ENCODE measurements at regions not wholly inside any gene's neighbourhood (a gene's known extent, or its start where the extent isn't known, plus 50 kb on each side); places are given as distances from the start of the nearest gene placed in this dataset.

DNA sequence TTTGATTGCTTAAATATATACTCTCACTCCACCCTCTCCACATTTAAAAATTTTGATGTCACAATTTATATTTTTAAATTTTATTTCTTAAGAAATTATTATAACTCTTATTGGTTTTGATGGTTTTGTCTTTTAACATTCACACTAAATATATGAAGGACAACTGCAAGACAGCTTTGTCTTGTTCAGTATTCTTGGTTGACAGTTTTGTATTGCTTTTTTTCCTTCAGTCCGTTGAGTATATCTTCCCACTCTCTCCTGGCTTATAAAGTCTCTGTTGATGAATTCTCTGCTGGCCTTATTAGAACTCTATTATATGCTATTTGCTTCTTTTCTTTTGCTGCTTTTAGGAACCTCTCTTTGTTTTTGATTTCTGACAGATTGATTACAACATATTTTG is 392.2 kb downstream of the C6orf118 start:
- DNase-seq (ENCODE audit: low spot score), result no peak

DNA sequence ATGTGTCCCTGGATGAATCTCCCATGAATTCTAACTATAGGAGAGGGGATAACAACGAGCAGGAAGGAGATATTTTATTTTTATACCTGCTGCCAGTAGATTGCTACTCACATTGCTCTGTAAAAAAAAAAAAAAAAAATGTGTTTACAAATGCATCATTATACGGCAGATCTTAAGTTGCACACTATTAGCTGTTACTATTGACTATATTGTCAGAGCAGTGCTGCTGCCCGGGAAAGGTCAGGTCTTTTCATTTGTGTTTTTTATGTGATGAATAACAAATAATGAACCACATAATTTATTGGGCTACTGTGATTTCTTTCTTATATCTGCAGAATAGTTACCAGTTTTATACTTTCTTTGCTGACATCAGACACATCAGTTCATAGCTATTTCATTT is 393.3 kb downstream of the C6orf118 start:
- no peak for DNase-seq (ENCODE audit: low spot score)

DNA sequence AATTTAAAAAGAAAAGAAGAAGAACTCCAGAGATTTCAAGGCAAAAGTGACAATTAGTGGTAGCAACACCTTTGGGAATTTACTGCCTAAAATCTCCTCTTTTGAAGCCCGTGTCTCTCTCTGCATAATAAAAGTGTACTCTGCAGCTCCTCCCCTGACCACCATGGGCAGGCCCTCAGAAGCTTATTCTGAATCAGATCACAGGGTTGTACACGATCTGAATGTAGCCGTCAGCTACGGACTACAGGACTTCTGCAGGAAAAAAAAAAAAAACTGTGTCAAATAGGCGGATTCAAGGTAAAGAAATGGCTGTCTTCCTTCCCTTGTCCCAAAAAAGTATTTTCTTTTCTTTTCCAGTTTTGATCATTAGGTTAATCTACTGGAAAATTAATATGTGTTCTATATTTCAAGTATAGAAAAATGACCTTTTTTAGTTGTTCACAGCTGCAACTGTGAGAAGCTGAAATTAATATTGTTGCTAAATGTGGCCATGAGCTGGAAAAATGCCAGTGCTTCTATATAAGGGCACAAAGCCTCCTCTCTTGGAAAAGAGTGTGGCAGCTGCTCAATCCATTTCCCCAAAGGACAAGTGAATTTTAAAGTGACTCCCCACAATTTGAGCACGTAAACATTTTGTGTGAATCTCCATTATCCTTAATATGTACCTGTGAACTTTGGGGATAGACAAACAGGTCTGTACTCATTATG is 397.4 kb downstream of the C6orf118 start:
- no peak for DNase-seq (ENCODE audit: low spot score)

DNA sequence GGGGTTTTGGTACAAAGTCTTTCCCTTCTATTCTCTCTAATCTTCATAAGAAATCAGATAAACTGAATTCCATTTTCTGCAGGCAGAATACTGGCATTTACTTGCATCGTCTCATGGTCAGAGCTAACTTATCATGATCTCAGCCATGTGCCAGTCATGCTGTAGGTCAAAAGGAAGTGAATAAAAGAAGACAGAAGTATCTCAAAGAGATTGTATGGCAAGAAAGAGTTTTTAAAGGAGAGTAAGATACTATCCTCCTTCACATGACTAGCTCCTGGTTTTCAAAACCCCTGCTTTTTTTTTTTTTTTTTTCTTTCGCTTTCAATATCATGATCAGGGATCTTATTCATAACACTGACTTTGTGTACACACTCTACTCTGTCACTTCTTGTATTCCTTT is 398.3 kb downstream of the C6orf118 start:
- no peak for DNase-seq (ENCODE audit: low spot score)

GRCh38 chr6:164906766-164907165 is 402.6 kb downstream of the C6orf118 start:
- DNase-seq (ENCODE audit: low spot score), result no peak

GRCh38 chr6:164905311-164905710 is 404.1 kb downstream of the C6orf118 start:
- no peak for DNase-seq (ENCODE audit: low spot score)

GRCh38 chr6:164898412-164898811 is 411.0 kb downstream of the C6orf118 start:
- DNase-seq (ENCODE audit: low spot score), result no peak

DNA sequence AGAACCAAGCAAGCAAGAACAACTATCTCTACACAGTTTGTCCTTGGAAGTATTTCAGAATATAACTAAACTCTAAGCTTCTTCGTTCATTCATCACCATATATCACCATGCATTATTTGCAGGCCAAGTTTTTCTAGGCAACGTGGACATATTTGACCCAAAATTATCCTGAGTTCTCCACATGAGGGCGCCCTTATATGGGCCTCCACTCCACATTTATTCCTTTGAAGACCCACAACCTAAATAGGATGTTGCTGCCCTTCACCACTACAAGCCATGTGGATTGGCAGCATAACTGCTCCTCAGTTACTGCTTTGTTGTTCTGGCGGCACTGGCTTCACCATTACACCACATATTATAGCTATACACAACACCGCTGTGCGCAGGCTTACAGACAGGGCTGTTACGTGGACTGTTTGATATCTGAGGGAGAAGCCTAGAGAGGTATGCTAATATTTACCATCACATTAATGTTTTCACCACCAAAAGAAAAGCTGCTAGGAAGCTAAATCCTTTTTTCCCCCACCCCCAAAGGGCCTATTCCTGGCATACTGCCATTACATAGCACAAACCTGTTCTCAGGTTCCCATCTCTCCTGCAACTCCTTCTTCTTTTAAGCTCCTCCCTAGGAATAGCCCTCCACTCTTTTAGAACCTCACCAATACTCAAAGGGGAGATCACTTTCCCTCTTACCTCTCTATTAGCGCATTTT is 411.7 kb downstream of the C6orf118 start:
- no peak for DNase-seq (ENCODE audit: low spot score)

DNA sequence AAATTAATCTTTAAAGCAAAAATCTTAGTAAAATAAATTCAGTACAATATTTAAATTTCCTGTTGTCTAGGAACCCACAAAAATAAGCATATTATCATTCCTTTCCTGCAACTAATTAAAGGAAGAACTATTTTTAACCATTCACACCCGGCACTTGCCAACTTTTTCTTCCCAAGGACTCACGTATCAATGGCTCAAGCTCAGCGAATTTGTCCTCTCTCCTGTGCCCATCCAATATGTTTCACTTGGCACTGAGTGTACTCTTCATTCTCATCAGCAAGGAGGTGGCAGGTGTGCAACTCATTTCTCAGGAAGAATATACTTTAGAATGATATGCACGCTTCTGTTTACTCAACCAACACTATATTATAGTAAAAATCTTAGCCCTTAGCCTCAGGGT is 419.4 kb downstream of the C6orf118 start:
- DNase-seq (ENCODE audit: low spot score), result no peak

DNA sequence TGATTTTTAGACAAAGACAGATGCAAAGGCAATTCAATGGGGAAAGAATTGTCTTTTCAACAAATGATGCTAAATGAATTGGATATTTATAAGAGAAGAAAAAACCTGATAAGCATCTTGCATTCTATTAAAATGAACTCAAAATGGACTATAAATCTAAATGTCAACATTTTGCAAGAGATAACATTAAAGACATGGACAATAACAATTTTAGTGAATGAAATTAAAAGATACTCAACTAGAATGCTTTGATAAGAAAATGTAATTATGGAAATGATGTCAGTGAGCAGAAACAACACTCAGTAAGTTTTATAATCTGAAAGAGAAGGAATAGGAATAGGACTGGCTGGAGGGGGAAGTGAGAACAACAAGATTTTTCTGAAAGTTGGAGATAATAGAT is 421.7 kb downstream of the C6orf118 start:
- no peak for DNase-seq (ENCODE audit: low spot score)

DNA sequence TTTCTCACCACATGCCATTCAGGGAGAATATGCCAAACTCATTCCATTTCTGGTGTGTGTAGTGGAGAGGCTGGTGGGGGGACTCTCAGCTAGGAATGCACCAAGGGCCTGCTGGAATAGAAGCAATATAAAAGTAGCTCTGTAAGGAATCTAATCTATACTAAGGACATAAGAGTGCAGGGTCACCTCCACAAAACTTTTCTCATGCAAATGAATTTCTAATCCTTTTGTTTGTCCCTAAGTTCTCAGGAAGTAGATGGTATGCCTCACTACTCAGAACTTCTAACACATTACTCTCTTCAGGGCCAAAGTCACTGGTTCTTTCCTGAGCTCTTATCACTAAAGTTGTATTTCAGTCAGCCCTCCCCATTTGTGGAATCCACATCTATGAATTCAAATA is 427.2 kb downstream of the C6orf118 start:
- no peak for DNase-seq (ENCODE audit: low spot score)

DNA sequence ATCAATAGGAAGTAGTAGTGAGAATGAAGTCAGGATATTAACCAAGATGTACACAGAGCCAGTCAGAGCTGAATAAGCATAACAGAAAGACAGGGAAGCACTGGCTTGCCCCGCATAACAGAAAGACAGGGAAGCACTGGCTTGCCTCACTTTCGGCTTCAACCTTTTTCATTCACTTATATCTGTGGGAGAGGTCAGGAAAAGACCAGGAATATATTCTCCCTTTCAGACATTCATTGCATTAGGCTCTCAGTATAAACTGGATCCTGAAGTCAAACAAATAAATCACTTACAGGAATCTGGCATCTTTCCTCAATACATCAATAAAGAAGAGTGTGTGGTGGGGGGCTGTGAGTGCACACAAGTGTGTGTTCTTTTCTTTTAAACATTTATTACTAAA is 437.6 kb downstream of the C6orf118 start:
- DNase-seq (ENCODE audit: low spot score), result no peak

GRCh38 chr6:164870164-164870563 is 439.2 kb downstream of the C6orf118 start:
- DNase-seq (ENCODE audit: low spot score), result no peak

DNA sequence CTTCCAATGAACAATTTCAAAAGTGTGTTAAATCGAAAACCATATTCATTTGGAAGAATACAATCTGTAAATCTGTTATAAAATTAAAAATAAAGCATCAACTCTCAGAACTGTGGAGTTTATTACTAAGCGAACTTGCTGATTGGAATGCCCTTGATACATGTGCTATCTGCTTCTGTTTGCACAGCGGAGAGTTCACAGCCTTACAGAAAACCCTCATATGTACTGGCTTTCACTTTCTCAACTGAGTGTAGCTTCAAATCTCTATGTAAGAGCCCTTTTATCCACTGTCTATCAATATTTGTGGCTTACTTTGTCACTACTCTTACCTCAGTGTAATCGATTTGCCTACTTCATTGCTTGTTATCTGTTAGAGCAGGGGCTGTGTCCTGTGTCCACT is 447.4 kb downstream of the C6orf118 start:
- DNase-seq (ENCODE audit: low spot score), result no peak

DNA sequence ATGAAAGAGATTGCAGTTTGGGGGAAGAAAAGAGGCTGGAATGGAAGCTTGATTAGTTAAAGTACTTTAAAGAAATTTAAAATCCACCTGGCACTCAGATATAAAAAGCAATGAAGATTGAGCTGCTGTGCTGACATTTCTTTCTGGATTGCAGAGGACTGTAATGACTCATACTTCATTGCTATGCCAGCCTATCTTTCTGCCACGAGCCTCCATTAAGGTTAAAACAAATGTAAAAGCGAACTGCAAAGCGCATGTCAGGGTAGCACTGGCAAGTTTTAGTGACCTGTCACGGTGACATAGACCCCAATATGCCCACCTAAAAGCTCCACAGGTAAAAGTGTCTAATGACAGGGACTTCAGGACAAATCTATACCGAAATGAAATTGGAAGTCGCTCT is 449.6 kb downstream of the C6orf118 start:
- DNase-seq (ENCODE audit: low spot score), result peak; percentile 4

DNA sequence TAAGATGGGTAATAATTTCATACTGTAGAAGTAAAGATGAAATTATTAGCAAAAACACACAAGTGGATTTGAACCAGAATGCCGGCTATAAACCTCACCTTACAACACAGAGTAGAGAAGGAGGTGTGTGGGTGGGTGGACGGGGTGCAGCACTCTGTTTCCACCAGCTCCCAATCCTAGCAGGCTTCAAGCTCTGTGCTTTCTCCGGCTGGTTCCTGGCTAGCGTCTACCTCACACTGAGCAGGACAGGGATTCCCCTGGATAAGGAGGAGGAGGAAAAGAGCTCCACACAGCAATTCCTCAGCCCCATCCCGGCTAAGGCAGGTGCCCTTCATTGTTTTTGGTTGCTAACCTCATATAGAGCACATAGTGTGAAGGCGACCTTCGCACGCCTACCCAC is 453.3 kb downstream of the C6orf118 start:
- DNase-seq (ENCODE audit: low spot score), result no peak

GRCh38 chr6:164855281-164855680 is 454.1 kb downstream of the C6orf118 start:
- DNase-seq (ENCODE audit: low spot score), result no peak

DNA sequence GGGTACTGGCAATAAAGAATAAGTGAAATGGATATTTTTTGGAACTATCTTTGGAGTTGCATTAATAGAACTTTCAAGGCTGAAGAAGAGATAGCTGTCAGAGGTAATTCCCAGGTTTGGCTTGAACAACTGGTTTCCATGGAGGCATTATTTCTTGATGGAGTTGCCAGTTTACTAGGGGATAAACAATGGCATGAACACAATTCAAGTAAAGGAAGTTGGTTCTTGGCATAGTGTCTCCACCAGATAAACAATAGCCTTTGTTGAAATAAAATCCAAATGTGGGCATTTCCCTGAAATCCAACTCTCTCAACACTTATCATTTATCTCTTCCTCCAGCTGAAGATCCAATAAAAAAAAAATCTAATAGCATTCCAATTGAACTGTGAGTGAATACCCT is 454.9 kb downstream of the C6orf118 start:
- DNase-seq (ENCODE audit: low spot score), result no peak

GRCh38 chr6:164845773-164846172 is 463.6 kb downstream of the C6orf118 start:
- DNase-seq (ENCODE audit: low spot score), result no peak

GRCh38 chr6:164842085-164842484 is 467.3 kb downstream of the C6orf118 start:
- no peak for DNase-seq (ENCODE audit: low spot score)

- no peak for DNase-seq (ENCODE audit: low spot score)
Observed at GRCh38 chr6:164838068-164838615, 471.3 kb downstream of the C6orf118 start.

GRCh38 chr6:164836486-164836885 is 472.9 kb downstream of the C6orf118 start:
- DNase-seq (ENCODE audit: low spot score), result no peak

- DNase-seq (ENCODE audit: low spot score), result no peak
Observed at GRCh38 chr6:164832410-164832809, 477.0 kb downstream of the C6orf118 start.

DNA sequence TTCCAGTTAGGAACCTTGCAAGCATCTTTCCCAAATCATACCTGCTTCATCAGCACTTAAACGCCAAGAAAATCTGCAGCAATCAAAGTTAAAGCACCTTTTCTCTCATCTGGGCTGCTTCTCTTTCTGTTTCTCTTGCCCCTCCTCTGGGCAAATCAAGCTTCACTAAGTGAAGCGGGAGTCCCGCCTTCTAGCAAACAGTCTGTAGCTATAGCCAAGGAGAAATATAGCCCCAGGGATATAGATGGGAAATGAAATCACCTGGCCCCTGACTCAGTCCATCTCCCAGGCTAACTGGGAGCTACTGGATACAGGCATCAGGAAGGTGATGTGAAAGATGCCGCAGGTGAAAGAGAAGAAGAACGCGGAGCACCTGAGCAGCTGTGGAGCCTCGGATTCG is 481.9 kb downstream of the C6orf118 start:
- no peak for DNase-seq (ENCODE audit: low spot score)
